GM21576 (cell line): ENCODE measurements at regions not wholly inside any gene's neighbourhood (a gene's known extent, or its start where the extent isn't known, plus 50 kb on each side); places are given as distances from the start of the nearest gene placed in this dataset.
"Not testable (repeated sequence)": the region's sequence is repeated elsewhere in the genome, so short reads cannot be mapped to it uniquely, and the experiment has no call there.

Experiments
- ATAC-seq: cut with Tn5 transposase; IDR thresholded peaks from one replicate; pipeline ENCODE4 v1.9.1; 2021; ENCODE audit warnings: mild to moderate bottlenecking, moderate library complexity; ENCODE audit not compliant: unreplicated experiment

- no peak for ATAC-seq
Measured at GRCh38 chr3:34102288-34102687, 303.9 kb downstream of the PDCD6IP start.

- no peak for ATAC-seq
Measured at GRCh38 chr3:34106379-34106778, 307.9 kb downstream of the PDCD6IP start.

DNA sequence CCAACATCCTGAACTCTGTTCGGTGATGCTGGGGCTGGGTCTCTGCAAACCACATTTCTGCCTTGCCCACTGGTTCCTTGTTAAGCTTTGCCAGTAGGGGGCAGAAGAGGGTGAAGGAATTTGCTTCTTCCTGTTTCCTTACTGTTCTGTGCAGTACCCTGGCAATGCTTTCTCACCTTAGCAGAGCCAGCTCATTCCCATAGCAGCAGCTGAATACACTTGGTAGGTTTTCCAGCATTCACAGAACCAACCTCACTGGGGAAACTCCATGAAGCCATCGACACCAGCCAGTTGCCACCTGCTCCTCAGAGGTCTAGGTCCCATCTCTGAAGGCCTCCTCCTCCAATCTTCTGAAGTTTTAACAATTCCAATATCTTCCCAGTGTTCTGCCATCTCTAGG, 308.4 kb downstream of the PDCD6IP start:
- peak; percentile 44 for ATAC-seq

- ATAC-seq: peak; percentile 67
Measured at GRCh38 chr3:34107669-34108068, 309.2 kb downstream of the PDCD6IP start.

DNA sequence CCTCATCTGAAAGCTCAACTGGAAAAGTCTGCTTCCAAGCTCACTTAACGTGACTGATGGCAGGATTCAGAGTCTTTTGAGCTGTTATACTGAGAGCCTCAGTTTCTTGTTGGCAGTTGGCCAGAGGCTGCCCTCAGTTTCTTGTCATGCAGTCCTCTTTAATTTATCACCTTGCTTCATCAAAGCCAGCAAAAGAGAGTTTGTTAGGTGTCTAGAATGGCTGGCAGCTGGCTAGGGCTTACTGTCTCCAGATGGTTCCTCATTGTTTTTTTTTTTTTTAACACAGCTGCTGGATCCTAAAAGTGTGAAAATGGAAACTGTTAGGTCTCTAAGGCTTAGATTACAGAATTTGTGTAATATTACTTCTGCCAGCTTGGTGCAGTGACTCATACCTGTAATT, 310.6 kb downstream of the PDCD6IP start:
- ATAC-seq: no peak

GRCh38 chr3:34109846-34110245, 311.4 kb downstream of the PDCD6IP start:
- ATAC-seq: peak; percentile 46

- ATAC-seq: no peak
Measured at GRCh38 chr3:34111361-34111760, 312.9 kb downstream of the PDCD6IP start.

GRCh38 chr3:34112261-34112660, 313.8 kb downstream of the PDCD6IP start:
- not testable (repeated sequence) for ATAC-seq

- ATAC-seq: no peak
Measured at GRCh38 chr3:34131091-34131490, 332.7 kb downstream of the PDCD6IP start.

DNA sequence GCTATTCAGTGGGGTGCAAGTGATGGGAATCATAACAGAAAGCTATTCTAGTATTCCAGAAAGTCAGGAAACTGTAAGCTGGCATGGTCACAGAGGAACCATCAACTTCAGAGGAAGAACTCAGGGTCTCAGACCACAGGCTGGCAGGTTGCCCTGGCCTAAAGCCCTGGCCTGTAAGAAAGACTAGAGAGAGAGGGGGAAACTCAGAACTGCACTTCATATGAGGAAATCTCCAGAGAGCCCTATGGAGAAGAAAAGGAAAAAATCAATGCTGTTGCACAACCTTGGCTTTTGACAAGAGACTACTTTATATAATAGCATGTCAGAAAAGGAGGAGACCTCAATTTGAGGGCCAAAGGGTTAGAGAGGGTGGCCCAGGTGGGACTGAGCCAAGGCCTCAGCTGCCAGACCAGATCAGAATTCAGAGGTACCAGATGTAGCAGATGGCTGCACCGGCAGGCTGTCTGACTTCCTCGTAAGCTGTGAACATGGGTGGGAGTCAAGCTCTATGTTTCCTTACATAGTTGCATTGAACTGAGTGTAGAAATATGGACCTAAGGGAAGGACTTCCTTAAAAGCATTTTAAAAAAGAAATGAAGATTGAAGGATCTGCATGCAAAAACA, 333.8 kb downstream of the PDCD6IP start:
- ATAC-seq: no peak

DNA sequence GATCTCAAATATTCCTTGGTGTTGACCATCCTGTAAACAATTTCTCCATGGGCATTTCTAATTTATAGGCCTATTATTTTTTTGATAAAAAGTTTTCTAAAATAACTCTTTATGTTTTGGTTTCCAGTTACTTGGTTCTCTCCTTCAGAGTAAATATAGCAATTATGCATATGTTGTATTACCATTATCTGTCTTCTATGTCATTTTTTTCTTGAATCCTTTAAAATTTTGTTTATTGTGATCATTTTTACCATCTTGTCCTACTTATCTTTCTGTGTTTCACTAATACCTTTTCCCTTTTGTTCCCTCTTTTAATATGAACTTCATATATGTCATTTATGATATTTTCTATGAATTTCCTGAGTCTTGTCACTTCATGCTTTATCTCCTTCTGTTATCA, 341.1 kb downstream of the PDCD6IP start:
- ATAC-seq: no peak

- ATAC-seq: no peak
Measured at GRCh38 chr3:34140616-34141015, 342.2 kb downstream of the PDCD6IP start.

GRCh38 chr3:34141841-34142337, 343.5 kb downstream of the PDCD6IP start:
- no peak for ATAC-seq

GRCh38 chr3:34145796-34146195, 347.4 kb downstream of the PDCD6IP start:
- no peak for ATAC-seq

DNA sequence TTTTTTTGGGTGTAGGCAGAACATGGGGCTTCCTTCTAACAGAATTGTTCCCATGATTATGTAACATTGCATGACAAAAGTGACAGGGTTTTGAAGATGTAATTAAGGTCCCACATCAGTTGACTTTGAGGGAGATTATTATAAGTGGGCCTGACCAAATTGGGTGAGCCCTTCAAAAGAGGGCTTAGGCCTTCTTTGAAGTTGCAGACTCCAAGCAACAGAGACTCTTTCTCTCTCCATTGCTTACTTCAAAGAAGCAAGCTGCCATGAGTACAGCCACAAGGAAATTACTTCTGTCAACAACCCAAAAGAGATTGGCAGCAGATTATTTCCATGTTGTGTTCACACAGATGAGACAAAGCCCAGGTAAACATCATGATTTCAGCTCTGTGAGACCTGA, 348.2 kb downstream of the PDCD6IP start:
- no peak for ATAC-seq

GRCh38 chr3:34150992-34151391, 352.6 kb downstream of the PDCD6IP start:
- no peak for ATAC-seq

DNA sequence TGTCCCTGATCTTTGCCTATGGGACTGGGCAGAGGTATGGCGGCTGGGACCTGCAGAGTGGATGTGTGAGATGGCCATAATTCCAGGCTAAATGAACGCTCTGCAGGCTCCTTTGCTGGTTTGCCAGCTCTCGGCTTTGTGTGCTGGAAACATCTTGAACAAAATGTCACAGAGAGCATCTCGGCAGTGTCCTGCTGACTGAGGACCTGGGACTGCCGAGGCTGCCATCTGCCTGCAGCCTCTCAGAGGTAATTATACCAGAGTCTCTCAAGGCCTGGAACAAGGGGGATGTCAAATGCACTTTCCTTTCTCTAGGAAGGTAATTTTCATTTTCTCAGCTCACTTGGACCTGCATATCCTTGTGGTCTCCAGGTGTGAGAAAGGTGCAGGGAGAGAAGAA, 354.2 kb downstream of the PDCD6IP start:
- no peak for ATAC-seq

GRCh38 chr3:34155108-34155507, 356.7 kb downstream of the PDCD6IP start:
- ATAC-seq: peak; percentile 34

DNA sequence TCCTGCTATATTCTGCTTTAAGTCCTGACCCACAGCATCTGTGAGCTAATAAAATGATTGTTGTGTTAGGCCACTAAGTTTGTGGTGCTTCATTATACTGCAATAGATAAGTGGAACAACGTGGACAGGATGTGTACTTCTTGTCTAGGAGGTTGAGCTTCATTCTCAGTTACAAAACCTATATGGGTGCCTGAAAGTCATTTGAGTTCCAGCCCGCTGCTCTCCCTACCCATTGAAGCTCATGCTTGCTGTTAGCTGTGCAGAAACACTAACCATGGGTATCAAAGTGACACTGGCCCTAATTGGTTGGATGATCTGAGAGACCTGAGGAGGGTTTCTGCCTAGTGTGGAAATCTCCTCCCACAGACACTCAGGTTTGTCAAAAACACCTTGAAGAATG, 357.2 kb downstream of the PDCD6IP start:
- peak; percentile 87 for ATAC-seq

GRCh38 chr3:34157491-34157890, 359.1 kb downstream of the PDCD6IP start:
- ATAC-seq: no peak

GRCh38 chr3:34159613-34160420, 361.4 kb downstream of the PDCD6IP start:
- no peak for ATAC-seq

GRCh38 chr3:34169636-34170035, 371.2 kb downstream of the PDCD6IP start:
- ATAC-seq: not testable (repeated sequence)
